C4-2B (cell line): ENCODE measurements at regions not wholly inside any gene's neighbourhood (a gene's known extent, or its start where the extent isn't known, plus 50 kb on each side); places are given as distances from the start of the nearest gene placed in this dataset.

Experiments used
- H3K27ac ChIP-seq: fragments of 450-650 bp; 2 replicates; pipeline ENCODE4 v1.5.1; 2017
- CTCF ChIP-seq: fragments of 450-650 bp; conservative IDR thresholded peaks from 2 replicates; pipeline ENCODE4 v1.5.1; 2017; ENCODE audit warnings: mild to moderate bottlenecking
- ZFX ChIP-seq: fragments of 450-650 bp; IDR thresholded peaks from 2 replicates; pipeline ENCODE4 v1.6.1; 2017

DNA sequence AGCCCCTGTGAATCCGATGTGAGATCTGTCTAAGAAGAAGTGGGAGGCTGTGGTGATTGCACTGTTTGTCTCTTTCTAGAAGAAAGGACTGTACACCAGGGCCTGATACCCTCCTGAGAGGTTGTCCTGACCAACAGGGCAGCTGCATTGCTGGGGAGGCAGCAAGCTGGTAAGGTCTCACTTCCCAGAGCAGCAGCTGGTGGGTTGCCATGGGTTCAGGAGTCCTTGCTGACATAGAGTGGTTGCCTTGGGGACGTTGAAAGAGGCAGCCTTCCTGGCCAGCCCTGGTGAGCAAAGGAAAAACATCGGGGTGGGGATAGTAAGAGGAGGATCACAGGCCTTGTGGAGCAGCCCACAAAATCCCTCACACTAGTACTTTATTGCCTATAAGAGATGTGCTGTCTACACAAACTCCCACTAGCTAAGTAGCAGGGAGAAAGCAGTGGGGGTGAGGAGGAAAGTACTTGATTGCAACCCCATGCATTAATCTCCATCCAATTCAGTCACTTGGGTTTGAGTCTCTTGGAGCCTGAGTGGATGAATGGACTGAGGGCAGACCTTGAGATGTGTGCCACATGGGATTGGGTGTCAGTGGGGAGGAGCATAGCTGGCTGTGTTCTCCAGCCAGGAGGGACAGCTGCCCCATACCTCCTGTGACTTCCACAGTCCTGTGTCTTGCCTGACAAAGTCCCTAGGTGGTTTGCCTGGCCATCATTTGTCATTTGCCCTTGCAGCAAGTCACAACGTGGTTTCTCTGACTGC lies 143.8 kb upstream of the RPL38 start:
- H3K27ac ChIP-seq, result no peak overlapping the region
- no peak for TF ChIP-seq CTCF
- no peak for TF ChIP-seq ZFX

DNA sequence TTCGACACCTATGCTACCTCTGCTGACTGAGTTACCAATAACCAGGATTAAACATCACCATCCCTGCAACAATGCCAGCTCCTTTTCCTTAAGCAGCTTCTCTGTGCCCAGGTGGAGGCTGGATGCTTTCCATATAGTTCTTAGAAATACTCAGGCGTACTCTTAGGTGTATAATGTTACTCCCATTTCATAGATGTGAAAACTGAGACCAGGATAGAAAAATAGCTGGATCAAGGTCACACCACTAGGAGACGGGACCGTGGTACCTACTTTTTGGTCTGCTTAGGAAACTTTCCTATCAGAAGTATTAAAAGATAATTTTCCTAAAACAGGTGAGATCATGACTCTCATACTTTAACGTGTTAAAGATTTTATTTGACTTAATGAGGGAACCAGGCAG lies 141.7 kb upstream of the RPL38 start:
- H3K27ac ChIP-seq, result no peak overlapping the region
- TF ChIP-seq ZFX (no peak), CTCF (no peak)

- TF ChIP-seq ZFX (no peak), CTCF (no peak)
- H3K27ac ChIP-seq, result no peak overlapping the region
These were observed 141.2 kb upstream of the RPL38 start for GRCh38 chr17:74062234-74062633.

DNA sequence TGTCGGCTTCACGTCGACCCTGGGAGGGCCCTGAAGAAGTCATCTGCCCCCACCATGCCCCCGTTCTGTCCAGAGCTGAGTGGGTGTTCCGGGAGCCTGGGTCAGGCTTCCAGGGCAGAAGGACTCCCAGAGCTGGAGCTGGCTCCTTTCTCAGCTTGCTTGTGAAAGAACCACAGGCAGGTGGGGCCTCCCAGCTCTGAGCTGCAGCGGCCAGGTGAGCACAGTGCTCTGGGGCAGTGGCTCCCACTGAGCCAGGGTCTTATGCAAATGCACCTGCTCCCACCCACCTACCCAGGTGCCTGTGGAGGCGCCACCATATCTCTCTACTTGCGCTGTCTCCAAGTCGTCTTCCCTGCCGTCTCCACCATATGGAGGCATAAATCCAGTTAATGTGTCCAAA lies 140.0 kb upstream of the RPL38 start:
- H3K27ac ChIP-seq, result no peak overlapping the region
- TF ChIP-seq CTCF, result no peak

DNA sequence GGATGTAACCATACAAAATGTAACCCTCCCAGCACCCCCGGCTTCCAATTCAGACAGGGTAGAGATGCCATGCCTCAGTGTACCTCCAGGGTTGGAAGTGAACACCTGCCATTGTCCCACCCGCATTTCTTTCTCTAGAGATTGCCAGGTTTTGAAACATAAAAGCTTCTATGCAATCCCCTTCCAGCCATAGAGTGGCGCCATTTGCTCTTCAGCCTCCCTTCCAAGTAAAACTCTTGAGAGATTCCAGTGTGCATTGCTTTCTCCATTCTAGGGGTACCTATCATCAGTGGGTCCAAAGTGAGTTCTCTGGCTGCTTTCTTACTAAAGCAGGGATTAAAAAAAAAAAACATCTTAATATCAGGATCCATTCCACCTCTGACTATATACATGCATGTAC lies 133.1 kb upstream of the RPL38 start:
- no peak for TF ChIP-seq ZFX
- TF ChIP-seq CTCF, result no peak
- H3K27ac ChIP-seq, result no peak overlapping the region

GRCh38 chr17:74070998-74071679 lies 132.3 kb upstream of the RPL38 start:
- TF ChIP-seq CTCF (no peak), ZFX (no peak)
- H3K27ac ChIP-seq, result no peak overlapping the region

GRCh38 chr17:74072340-74072739 lies 131.1 kb upstream of the RPL38 start:
- no peak overlapping the region for H3K27ac ChIP-seq
- TF ChIP-seq ZFX, result no peak
- no peak for TF ChIP-seq CTCF
